ENCODE measurements at regions not wholly inside any gene's neighbourhood (a gene's known extent, or its start where the extent isn't known, plus 50 kb on each side); places are given as distances from the start of the nearest gene placed in this dataset.

- Histone ChIP-seq H3K36me3 (no peaks in the 10 kb centered on the region), H3K9me3 (peaks cover 0 to 3% of the 10 kb centered on the region in 2 donors), H3K27ac (no peak overlapping the region), H3K4me1 (no peaks in the 10 kb centered on the region), H3K27me3 (no peaks in the 10 kb centered on the region), H3K4me3 (no peak overlapping the region)
- DNase-seq (ENCODE audit: low spot score in 2 of 2): no peak
- intact Hi-C loops (cut with DNase I): no loop called here
- TF ChIP-seq, protein P1, sequence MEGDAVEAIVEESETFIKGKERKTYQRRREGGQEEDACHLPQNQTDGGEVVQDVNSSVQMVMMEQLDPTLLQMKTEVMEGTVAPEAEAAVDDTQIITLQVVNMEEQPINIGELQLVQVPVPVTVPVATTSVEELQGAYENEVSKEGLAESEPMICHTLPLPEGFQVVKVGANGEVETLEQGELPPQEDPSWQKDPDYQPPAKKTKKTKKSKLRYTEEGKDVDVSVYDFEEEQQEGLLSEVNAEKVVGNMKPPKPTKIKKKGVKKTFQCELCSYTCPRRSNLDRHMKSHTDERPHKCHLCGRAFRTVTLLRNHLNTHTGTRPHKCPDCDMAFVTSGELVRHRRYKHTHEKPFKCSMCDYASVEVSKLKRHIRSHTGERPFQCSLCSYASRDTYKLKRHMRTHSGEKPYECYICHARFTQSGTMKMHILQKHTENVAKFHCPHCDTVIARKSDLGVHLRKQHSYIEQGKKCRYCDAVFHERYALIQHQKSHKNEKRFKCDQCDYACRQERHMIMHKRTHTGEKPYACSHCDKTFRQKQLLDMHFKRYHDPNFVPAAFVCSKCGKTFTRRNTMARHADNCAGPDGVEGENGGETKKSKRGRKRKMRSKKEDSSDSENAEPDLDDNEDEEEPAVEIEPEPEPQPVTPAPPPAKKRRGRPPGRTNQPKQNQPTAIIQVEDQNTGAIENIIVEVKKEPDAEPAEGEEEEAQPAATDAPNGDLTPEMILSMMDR (IDR thresholded peaks at IDR 0.05): no peak
Measured at GRCh38 chrX:3407781-3408180, 61.3 kb upstream of the MXRA5 start.

- intact Hi-C loops (cut with DNase I): no loop called here
- no peak for DNase-seq (ENCODE audit: low spot score in 2 of 2)
- no peaks in the 10 kb centered on the region for H3K36me3 ChIP-seq
- H3K4me3 ChIP-seq: no peak overlapping the region
- H3K27me3 ChIP-seq: no peaks in the 10 kb centered on the region
- TF ChIP-seq, protein P1 (IDR thresholded peaks at IDR 0.05): no peak
- H3K9me3 ChIP-seq: no peaks in the 10 kb centered on the region
- no peaks in the 10 kb centered on the region for H3K4me1 ChIP-seq
- no peak overlapping the region for H3K27ac ChIP-seq
Measured at GRCh38 chrX:3407121-3407520, 60.7 kb upstream of the MXRA5 start.

DNA sequence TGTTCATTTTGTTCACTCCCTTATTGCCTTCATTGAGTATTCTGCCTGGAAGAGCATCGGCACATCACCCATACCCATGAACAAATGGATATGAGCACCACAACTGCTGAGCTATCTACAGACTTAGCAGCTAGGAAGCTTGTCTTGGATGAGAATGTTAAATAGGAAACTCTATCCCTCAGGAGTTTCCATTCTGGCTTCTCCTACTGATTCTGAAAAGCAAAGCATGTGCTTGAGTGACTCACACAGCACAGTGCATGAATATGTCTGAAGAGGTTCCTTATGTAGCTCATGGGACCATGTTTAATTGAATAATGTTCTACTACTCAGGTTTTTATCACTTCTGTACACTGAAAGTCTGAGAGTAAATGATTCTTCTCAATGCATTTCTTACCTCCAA, 57.3 kb upstream of the MXRA5 start:
- intact Hi-C loops (cut with DNase I): no loop called here
- Histone ChIP-seq H3K9me3 (no peaks in the 10 kb centered on the region), H3K27me3 (no peaks in the 10 kb centered on the region), H3K4me1 (no peaks in the 10 kb centered on the region), H3K36me3 (no peaks in the 10 kb centered on the region), H3K4me3 (no peak overlapping the region), H3K27ac (no peak overlapping the region)
- no peak for DNase-seq (ENCODE audit: low spot score in 2 of 2)
- TF ChIP-seq, protein P1 (IDR thresholded peaks at IDR 0.05): no peak

All from ascending aorta (tissue), 2 donors.